Breast epithelium (tissue), 4 donors: ENCODE measurements at regions not wholly inside any gene's neighbourhood (a gene's known extent, or its start where the extent isn't known, plus 50 kb on each side); places are given as distances from the start of the nearest gene placed in this dataset.

ENCODE experiments used
- DNase-seq, 2 donors: peaks; one replicate each; pipeline ENCODE4 v3.0.0-alpha.2; 2019; ENCODE audit warnings: low spot score in 2 of 2
- H3K27ac ChIP-seq, 2 donors: fragments of 200-600 bp; sonication (generic) in 1 of 2; one replicate each; pipeline ENCODE4 v1.5.1; 2016 to 2019; ENCODE audit warnings: mild to moderate bottlenecking in 1 of 2
- H3K27me3 ChIP-seq, 2 donors: fragments of 200-600 bp; sonication (generic) in 1 of 2; one replicate each; pipeline versions ENCODE4 v1.5.1 to v1.6.0; 2017 to 2019; ENCODE audit warnings: control low read depth in 1 of 2, mild to moderate bottlenecking in 1 of 2
- H3K36me3 ChIP-seq: fragments of 200-600 bp; one replicate; pipeline ENCODE4 v1.5.1; 2019
- H3K4me1 ChIP-seq, 2 donors: fragments of 200-600 bp; sonication (generic); one replicate each; pipeline ENCODE4 v1.5.1; 2016 to 2019; ENCODE audit warnings: control low read depth in 1 of 2
- H3K4me3 ChIP-seq, 3 donors: fragments of 200-600 bp; sonication (generic); 1 replicate in 2 of 3; 2 replicates in 1 of 3; pipeline ENCODE4 v1.5.1; 2016 to 2019; ENCODE audit warnings: mild to moderate bottlenecking in 3 of 3, moderate library complexity in 2 of 3
- H3K9me3 ChIP-seq, 2 donors: fragments of 200-600 bp; sonication (generic) in 1 of 2; one replicate each; pipeline ENCODE4 v1.5.1; 2016 to 2019; ENCODE audit warnings: control low read depth in 1 of 2
- CTCF ChIP-seq, 3 donors: fragments of 450-650 bp; IDR thresholded peaks; one replicate each; pipeline ENCODE4 v1.5.1; 2016 to 2017; ENCODE audit warnings: antibody characterized with exemption in 3 of 3, mild to moderate bottlenecking in 3 of 3, moderate library complexity in 3 of 3
- POLR2A ChIP-seq: fragments of 450-650 bp; IDR thresholded peaks from one replicate; pipeline ENCODE4 v1.6.1; 2016; ENCODE audit warnings: antibody characterized with exemption, mild to moderate bottlenecking, moderate library complexity
- POLR2AphosphoS5 ChIP-seq, 3 donors: sonication (generic); formaldehyde crosslinking; IDR thresholded peaks; one replicate each; pipeline ENCODE4 v1.6.1; 2017; ENCODE audit warnings: antibody characterized with exemption in 3 of 3
- intact Hi-C: fragments of 100-400 bp; cut with DNase I; formaldehyde crosslinking; loops from one replicate; pipeline ENCODE4 v1.15.1; 2023; ENCODE audit warnings: low total_unique reads

- no peak for TF ChIP-seq CTCF (IDR thresholded peaks at IDR 0.05)
- no peak for TF ChIP-seq POLR2A
- TF ChIP-seq POLR2AphosphoS5 (IDR thresholded peaks at IDR 0.05), result no peak
- DNase-seq, result no peak
- Histone ChIP-seq H3K27me3 (no peaks in the 10 kb centered on the region), H3K4me1 (no peaks in the 10 kb centered on the region), H3K4me3 (no peak overlapping the region), H3K9me3 (no peaks in the 10 kb centered on the region), H3K27ac (no peak overlapping the region), H3K36me3 (no peaks in the 10 kb centered on the region)
- intact Hi-C loops, result no loop called here
Observed at GRCh38 chr4:179467878-179468277, 2025.6 kb upstream of the AGA start.

GRCh38 chr4:179472164-179472563, 2029.9 kb upstream of the AGA start:
- no peak overlapping the region for H3K27ac ChIP-seq
- H3K27me3 ChIP-seq, result no peaks in the 10 kb centered on the region
- no peak for DNase-seq
- TF ChIP-seq POLR2A, result no peak
- TF ChIP-seq CTCF (IDR thresholded peaks at IDR 0.05), result no peak
- TF ChIP-seq POLR2AphosphoS5 (IDR thresholded peaks at IDR 0.05), result no peak
- no peak overlapping the region for H3K4me3 ChIP-seq
- H3K36me3 ChIP-seq, result no peaks in the 10 kb centered on the region
- no peaks in the 10 kb centered on the region for H3K4me1 ChIP-seq
- intact Hi-C loops, result no loop called here
- H3K9me3 ChIP-seq, result peaks cover 4 to 7% of the 10 kb centered on the region in 2 donors

GRCh38 chr4:179478608-179479007, 2036.4 kb upstream of the AGA start:
- intact Hi-C loops, result no loop called here
- no peak overlapping the region for H3K4me3 ChIP-seq
- H3K4me1 ChIP-seq, result no peaks in the 10 kb centered on the region
- no peak overlapping the region for H3K27ac ChIP-seq
- H3K36me3 ChIP-seq, result no peaks in the 10 kb centered on the region
- H3K27me3 ChIP-seq, result no peaks in the 10 kb centered on the region
- TF ChIP-seq POLR2A (no peak), POLR2AphosphoS5 (IDR thresholded peaks at IDR 0.05) (no peak), CTCF (IDR thresholded peaks at IDR 0.05) (no peak)
- peaks cover 10 to 13% of the 10 kb centered on the region in 2 donors for H3K9me3 ChIP-seq
- DNase-seq, result no peak

- Histone ChIP-seq H3K27me3 (no peaks in the 10 kb centered on the region), H3K36me3 (no peaks in the 10 kb centered on the region), H3K27ac (no peak overlapping the region), H3K9me3 (no peaks in the 10 kb centered on the region), H3K4me1 (no peaks in the 10 kb centered on the region), H3K4me3 (no peak overlapping the region)
- DNase-seq, result no peak
- TF ChIP-seq POLR2AphosphoS5 (IDR thresholded peaks at IDR 0.05) (no peak), CTCF (IDR thresholded peaks at IDR 0.05) (no peak), POLR2A (no peak)
- intact Hi-C loops, result no loop called here
Observed at GRCh38 chr4:179485781-179486180, 2043.5 kb upstream of the AGA start.

- intact Hi-C loops, result no loop called here
- Histone ChIP-seq H3K36me3 (no peaks in the 10 kb centered on the region), H3K4me1 (no peaks in the 10 kb centered on the region), H3K27me3 (no peaks in the 10 kb centered on the region), H3K27ac (no peak overlapping the region), H3K9me3 (no peaks in the 10 kb centered on the region), H3K4me3 (no peak overlapping the region)
- TF ChIP-seq POLR2AphosphoS5 (IDR thresholded peaks at IDR 0.05) (no peak), POLR2A (no peak), CTCF (IDR thresholded peaks at IDR 0.05) (no peak)
- DNase-seq, result no peak
Observed at GRCh38 chr4:179486570-179487335, 2044.5 kb upstream of the AGA start.
